Effector memory CD4-positive, alpha-beta T cell (primary cell): ENCODE measurements at regions not wholly inside any gene's neighbourhood (a gene's known extent, or its start where the extent isn't known, plus 50 kb on each side); places are given as distances from the start of the nearest gene placed in this dataset.

Experiments
- DNase-seq, 3 donors: peaks; one replicate each; pipeline ENCODE4 v3.0.0-alpha.2; 2020
- H3K27ac ChIP-seq: 2 replicates; pipeline ENCODE4 v1.7.0; 2013; ENCODE audit warnings: mild to moderate bottlenecking, low read length, moderate library complexity; ENCODE audit not compliant: insufficient read depth, poor library complexity, severe bottlenecking
- H3K27me3 ChIP-seq: replicated peaks from 2 replicates; pipeline ENCODE4 v1.7.0; 2013; ENCODE audit warnings: mild to moderate bottlenecking, low read length; ENCODE audit not compliant: insufficient read depth, control insufficient read depth, poor library complexity, severe bottlenecking
- H3K36me3 ChIP-seq: 2 replicates; pipeline ENCODE4 v1.7.0; 2013; ENCODE audit warnings: mild to moderate bottlenecking, low read length, moderate library complexity; ENCODE audit not compliant: control insufficient read depth, insufficient read depth
- H3K4me1 ChIP-seq: 2 replicates; pipeline ENCODE4 v1.7.0; 2013; ENCODE audit warnings: low read length, mild to moderate bottlenecking; ENCODE audit not compliant: control insufficient read depth, insufficient read depth, poor library complexity, severe bottlenecking
- H3K4me3 ChIP-seq: 2 replicates; pipeline ENCODE4 v1.7.0; 2013; ENCODE audit warnings: low read length, low read depth, mild to moderate bottlenecking; ENCODE audit not compliant: insufficient read depth, poor library complexity, severe bottlenecking
- H3K9me3 ChIP-seq: 2 replicates; pipeline ENCODE4 v1.7.0; 2013; ENCODE audit warnings: mild to moderate bottlenecking, low read length, moderate library complexity; ENCODE audit not compliant: control insufficient read depth

DNA sequence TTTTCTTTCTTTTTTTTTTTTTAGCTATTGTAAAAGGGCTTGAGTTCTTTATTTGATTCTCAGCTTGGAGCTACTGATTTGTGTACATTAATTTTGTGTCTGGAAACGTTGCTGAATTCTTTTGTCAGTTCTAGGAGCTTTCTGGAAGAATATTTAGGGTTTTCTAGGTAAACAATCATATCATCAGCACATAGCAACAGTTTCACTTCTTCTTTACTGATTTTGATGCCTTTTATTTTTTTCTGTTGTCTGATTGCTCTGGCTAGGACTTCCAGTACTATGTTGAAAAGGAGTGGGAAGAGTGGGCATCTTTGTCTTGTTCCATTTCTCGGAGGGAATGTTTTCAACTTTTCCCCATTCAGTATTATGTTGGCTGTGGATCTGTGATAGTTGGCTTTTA is 292.2 kb downstream of the GABRG1 start:
- no peak overlapping the region for H3K4me3 ChIP-seq
- H3K9me3 ChIP-seq = no peaks in the 10 kb centered on the region
- H3K27me3 ChIP-seq = no peaks in the 10 kb centered on the region
- no peak for DNase-seq
- no peaks in the 10 kb centered on the region for H3K4me1 ChIP-seq
- H3K27ac ChIP-seq = no peak overlapping the region
- H3K36me3 ChIP-seq = no peaks in the 10 kb centered on the region

DNA sequence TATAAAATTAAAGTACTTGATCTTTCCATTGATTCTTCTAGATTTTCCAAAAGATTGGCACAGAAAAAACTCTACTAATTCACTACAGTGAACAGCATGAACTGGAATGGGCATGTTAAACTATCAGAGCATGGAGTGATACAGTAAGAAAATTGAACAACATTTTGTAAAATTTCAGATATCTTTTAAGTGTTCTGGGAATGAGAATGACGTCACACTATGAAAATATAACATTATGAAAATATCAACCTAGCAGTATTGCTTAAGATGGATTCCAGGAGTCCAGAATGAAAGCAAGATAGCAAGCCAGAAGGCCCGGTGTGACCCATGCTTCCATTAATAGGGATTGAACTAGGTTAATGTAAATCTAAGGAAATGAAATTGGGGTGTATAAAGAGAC is 319.9 kb downstream of the GABRG1 start:
- DNase-seq = no peak
- H3K9me3 ChIP-seq = no peaks in the 10 kb centered on the region
- no peaks in the 10 kb centered on the region for H3K27me3 ChIP-seq
- H3K4me1 ChIP-seq = no peaks in the 10 kb centered on the region
- H3K27ac ChIP-seq = no peak overlapping the region
- H3K36me3 ChIP-seq = no peaks in the 10 kb centered on the region
- H3K4me3 ChIP-seq = no peak overlapping the region

DNA sequence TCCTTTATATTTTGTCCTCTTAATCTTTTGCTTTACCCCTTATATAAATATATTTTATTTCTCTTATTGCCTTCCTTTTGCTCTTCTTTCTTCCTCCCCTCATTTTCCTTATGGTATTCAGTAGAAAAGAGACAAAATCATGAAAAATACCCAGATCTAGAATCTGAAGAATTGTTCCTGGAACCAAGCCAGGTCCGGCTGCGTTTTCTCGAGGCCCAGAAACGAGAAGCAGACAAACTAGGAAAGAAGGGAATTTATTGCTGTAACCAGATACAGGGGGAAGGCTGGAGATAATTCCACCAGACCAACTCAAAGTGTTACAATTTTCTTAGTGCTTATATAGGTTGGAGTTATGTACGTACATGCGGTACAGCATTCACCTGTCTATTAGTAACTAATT is 328.7 kb downstream of the GABRG1 start:
- Histone ChIP-seq H3K4me1 (no peaks in the 10 kb centered on the region), H3K27ac (no peak overlapping the region), H3K9me3 (no peaks in the 10 kb centered on the region), H3K36me3 (no peaks in the 10 kb centered on the region), H3K4me3 (no peak overlapping the region), H3K27me3 (no peaks in the 10 kb centered on the region)
- DNase-seq = no peak

DNA sequence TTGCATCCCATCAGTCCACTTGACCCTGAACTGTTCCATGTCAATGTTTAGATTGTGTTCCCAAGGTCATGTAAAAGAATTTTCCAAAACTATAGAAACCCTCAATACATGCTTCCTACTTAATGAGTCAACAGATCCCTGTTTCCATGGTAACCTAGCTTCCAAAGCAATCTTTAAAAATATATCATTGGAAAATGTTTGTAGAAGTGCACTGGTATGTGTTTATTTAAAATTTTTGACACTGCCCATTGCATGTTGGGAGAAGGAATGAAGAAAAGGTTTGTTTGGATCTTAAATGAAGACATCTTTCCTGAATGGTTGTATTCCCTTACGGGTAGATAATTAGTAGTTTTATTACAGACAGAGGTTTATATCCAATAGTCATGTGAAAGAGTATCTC is 345.3 kb downstream of the GABRG1 start:
- Histone ChIP-seq H3K36me3 (no peaks in the 10 kb centered on the region), H3K9me3 (no peaks in the 10 kb centered on the region), H3K4me3 (no peak overlapping the region), H3K27ac (no peak overlapping the region), H3K27me3 (no peaks in the 10 kb centered on the region), H3K4me1 (no peaks in the 10 kb centered on the region)
- no peak for DNase-seq

DNA sequence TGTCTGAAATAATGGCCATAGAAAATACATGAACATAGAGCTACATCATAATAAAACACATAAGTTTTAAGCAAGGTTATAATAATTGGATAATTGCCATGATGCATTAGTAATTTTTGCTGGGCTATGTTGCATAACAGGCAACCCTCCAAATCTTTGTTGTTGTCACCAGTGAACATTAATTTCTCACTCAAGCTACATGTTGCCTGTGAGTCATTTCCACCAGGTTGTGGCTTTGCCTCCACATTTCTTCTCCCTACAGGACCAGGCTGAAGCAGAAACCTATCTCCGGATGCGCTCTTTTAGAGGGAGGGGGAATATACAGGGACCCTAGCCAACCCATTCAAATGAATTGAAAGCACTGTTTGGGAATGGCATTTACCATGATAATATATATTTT is 347.7 kb downstream of the GABRG1 start:
- no peak for DNase-seq
- Histone ChIP-seq H3K27ac (no peak overlapping the region), H3K4me3 (no peak overlapping the region)

DNA sequence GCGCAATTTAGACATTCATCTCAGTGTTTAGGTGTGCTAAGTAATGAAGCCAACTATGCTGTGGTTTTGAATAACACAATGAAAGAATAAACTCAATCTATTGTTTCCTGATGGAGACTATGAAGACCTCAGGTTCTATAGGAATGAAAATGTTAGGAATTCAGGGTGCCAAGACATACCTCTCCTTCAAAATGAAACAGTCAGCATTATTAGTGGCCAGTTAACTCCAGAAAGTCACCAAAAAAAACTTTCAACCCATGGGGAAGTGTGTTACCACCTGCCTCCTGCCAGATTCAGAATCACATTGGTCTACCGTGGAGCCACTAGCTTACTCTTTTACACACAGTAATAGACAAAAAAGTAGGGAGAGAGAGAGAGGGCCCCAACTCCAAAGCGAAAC is 352.9 kb downstream of the GABRG1 start:
- Histone ChIP-seq H3K27ac (no peak overlapping the region), H3K4me3 (no peak overlapping the region)
- DNase-seq = no peak

More for the DNA sequence above, 347.7 kb downstream of the GABRG1 start:
- no peaks in the 10 kb centered on the region for H3K27me3 ChIP-seq
- no peaks in the 10 kb centered on the region for H3K36me3 ChIP-seq
- H3K9me3 ChIP-seq = no peaks in the 10 kb centered on the region
- no peaks in the 10 kb centered on the region for H3K4me1 ChIP-seq

DNA sequence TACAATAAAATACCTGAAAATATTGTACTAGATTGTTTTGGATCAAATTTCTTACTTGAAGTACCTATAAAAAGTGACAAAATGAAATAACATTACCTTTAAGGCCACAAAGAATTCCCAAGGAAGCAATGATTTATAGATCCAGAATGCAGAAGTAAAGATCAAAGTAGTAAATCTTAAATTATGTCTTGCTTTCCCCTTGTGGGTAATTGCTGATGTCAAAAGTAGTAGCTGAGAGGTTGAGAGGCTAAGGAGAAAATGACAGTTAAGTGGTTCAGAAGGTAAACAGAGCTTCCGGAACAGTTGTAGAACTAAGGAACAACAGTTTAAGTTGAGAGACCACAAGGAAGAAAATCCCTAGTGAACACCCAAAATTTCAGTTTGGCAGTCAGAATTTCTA is 358.3 kb downstream of the GABRG1 start:
- Histone ChIP-seq H3K4me3 (no peak overlapping the region), H3K9me3 (no peaks in the 10 kb centered on the region), H3K4me1 (no peaks in the 10 kb centered on the region), H3K27me3 (no peaks in the 10 kb centered on the region), H3K27ac (no peak overlapping the region), H3K36me3 (no peaks in the 10 kb centered on the region)
- no peak for DNase-seq

More for the DNA sequence above, 352.9 kb downstream of the GABRG1 start:
- Histone ChIP-seq H3K4me1 (no peaks in the 10 kb centered on the region), H3K36me3 (no peaks in the 10 kb centered on the region), H3K9me3 (no peaks in the 10 kb centered on the region), H3K27me3 (no peaks in the 10 kb centered on the region)

DNA sequence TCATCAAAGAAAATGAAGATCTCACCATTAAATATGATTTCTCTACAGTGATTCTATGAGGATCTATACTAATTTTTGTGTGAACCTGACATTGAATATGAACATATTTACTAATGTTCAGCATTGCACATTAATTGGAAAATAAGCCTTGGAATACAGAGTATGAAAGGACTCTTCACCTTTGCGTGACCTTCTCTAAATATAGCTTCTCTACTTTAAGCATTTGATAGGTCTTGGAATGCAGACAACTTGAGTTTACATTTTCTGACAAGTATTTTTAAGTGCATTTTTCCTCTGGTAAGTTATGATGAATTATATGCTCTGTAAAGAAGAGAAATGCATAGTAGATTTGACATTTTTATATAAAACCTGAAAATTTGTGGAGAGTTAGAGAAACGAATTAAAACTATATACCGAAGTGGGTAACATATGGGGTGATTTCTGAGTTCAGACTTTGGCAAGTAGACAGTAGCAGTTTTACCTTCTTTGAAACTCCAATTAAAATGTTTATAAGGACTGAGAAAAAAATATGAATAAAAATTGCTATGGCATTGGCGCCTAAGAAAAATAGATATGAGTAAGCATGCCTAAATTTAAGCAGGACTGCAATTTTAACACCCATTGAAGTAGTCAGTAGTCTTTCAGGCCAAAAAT is 371.9 kb downstream of the GABRG1 start:
- no peak overlapping the region for H3K4me3 ChIP-seq
- H3K27me3 ChIP-seq = no peaks in the 10 kb centered on the region
- H3K27ac ChIP-seq = no peak overlapping the region
- no peaks in the 10 kb centered on the region for H3K36me3 ChIP-seq
- H3K9me3 ChIP-seq = no peaks in the 10 kb centered on the region
- no peaks in the 10 kb centered on the region for H3K4me1 ChIP-seq
- DNase-seq = no peak

DNA sequence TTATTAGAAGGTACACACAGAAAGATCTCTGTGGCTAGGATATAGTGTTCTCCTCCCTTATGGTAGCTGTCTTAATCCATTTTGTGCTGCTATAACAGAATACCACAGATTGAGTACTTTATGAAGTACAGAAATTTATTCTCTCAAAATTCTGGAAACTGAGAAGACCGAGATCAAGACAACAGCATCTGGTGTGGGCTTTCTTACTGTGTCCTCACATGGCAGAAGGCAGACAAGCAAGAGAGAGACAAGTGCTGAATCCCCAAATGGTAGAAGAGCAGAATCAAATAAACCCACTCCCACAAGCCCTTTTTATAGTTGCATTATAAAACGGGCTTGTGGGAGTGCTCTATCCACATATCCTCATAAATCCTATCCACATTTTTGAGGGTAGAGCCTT is 373.1 kb downstream of the GABRG1 start:
- H3K36me3 ChIP-seq = no peaks in the 10 kb centered on the region
- DNase-seq = no peak

DNA sequence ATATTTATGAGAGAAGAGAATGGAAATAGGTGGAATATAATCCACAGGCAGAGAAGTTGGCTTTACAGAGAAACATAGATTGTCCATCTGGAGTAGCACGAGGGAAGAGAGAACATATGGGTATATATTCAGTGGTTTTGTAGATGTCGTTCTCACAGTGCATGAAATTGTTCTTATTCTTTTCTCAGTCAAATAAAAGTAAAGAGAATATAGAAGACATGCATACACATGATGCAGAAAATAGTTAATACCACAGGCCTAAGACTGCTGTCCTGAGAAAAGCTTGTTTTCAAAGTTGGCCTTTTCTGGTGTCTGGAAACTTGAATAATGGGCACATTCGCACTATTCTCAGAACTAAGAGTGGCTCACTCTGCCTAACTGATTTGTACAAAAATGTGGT is 378.1 kb downstream of the GABRG1 start:
- no peak for DNase-seq
- no peak overlapping the region for H3K27ac ChIP-seq
- H3K4me3 ChIP-seq = no peak overlapping the region
- no peaks in the 10 kb centered on the region for H3K36me3 ChIP-seq
- H3K9me3 ChIP-seq = no peaks in the 10 kb centered on the region
- H3K4me1 ChIP-seq = no peaks in the 10 kb centered on the region
- H3K27me3 ChIP-seq = no peaks in the 10 kb centered on the region

More for the DNA sequence above, 373.1 kb downstream of the GABRG1 start:
- no peaks in the 10 kb centered on the region for H3K9me3 ChIP-seq
- no peaks in the 10 kb centered on the region for H3K4me1 ChIP-seq
- H3K27me3 ChIP-seq = no peaks in the 10 kb centered on the region
- no peak overlapping the region for H3K27ac ChIP-seq
- H3K4me3 ChIP-seq = no peak overlapping the region
